PC-9 (cell line): ENCODE measurements at regions not wholly inside any gene's neighbourhood (a gene's known extent, or its start where the extent isn't known, plus 50 kb on each side); places are given as distances from the start of the nearest gene placed in this dataset.

Experiments used
- BruUV-seq: library from RNA; stranded (reverse); fragments of 400-500 nt; replicated peaks from 2 replicates; lab custom pipeline; 2021; lab: Mats Ljungman, UMichigan
- CTCF ChIA-PET: fragments of 300-600 bp; sonication (Branson Sonifier 250); formaldehyde crosslinking; loops from one replicate; lab custom pipeline; 2022; ENCODE audit warnings: antibody characterized with exemption; lab: Charles Lee
- POLR2A ChIA-PET: fragments of 300-600 bp; sonication (Branson Sonifier 250); formaldehyde crosslinking; loops from one replicate; lab custom pipeline; 2022; ENCODE audit warnings: antibody characterized with exemption; ENCODE audit not compliant: unreplicated experiment; lab: Charles Lee
- DNase-seq, 2 experiments: peaks; one replicate each; pipeline versions ENCODE4 v3.0.0 to v3.0.0-alpha.2; 2015 to 2022; ENCODE audit warnings: mixed read lengths in 1 of 2
- H2AFZ ChIP-seq: fragments of 200-600 bp; sonication (generic); 2 replicates; pipeline ENCODE4 v1.8.1; 2017; ENCODE audit warnings: antibody characterized with exemption
- H3F3A ChIP-seq: fragments of 200-600 bp; sonication (generic); 2 replicates; pipeline ENCODE4 v1.8.1; 2017; ENCODE audit warnings: antibody characterized with exemption, mild to moderate bottlenecking, low read depth; ENCODE audit not compliant: insufficient read depth
- H3K27ac ChIP-seq: fragments of 200-600 bp; sonication (generic); 2 replicates; pipeline ENCODE4 v1.6.1; 2016; ENCODE audit warnings: mixed run types
- H3K27me3 ChIP-seq: fragments of 200-600 bp; sonication (generic); 2 replicates; pipeline ENCODE4 v1.6.1; 2016; ENCODE audit warnings: low read depth, mixed run types; ENCODE audit not compliant: insufficient read depth
- H3K36me3 ChIP-seq: fragments of 200-600 bp; sonication (generic); 2 replicates; pipeline ENCODE4 v1.6.1; 2016; ENCODE audit warnings: low read depth, mixed run types
- H3K4me1 ChIP-seq: fragments of 200-600 bp; sonication (generic); replicated peaks from 2 replicates; pipeline ENCODE4 v1.6.1; 2016; ENCODE audit warnings: mixed run types; ENCODE audit not compliant: insufficient read depth
- H3K4me2 ChIP-seq: fragments of 200-600 bp; sonication (generic); 2 replicates; pipeline ENCODE4 v1.6.1; 2017; ENCODE audit warnings: mixed run types
- H3K4me3 ChIP-seq: fragments of 200-600 bp; sonication (generic); 2 replicates; pipeline ENCODE4 v1.6.1; 2016; ENCODE audit warnings: mixed run types
- H3K79me2 ChIP-seq: fragments of 200-600 bp; sonication (generic); 2 replicates; pipeline ENCODE4 v1.6.1; 2017; ENCODE audit warnings: low read depth, mixed run types
- H3K9me2 ChIP-seq: fragments of 200-600 bp; sonication (generic); 2 replicates; pipeline ENCODE4 v1.8.1; 2017; ENCODE audit warnings: mild to moderate bottlenecking; ENCODE audit not compliant: insufficient read depth
- H3K9me3 ChIP-seq: fragments of 200-600 bp; sonication (generic); 2 replicates; pipeline ENCODE4 v1.8.1; 2016; ENCODE audit warnings: low read depth; ENCODE audit not compliant: insufficient read depth
- H4K20me1 ChIP-seq: fragments of 200-600 bp; sonication (generic); 2 replicates; pipeline ENCODE4 v1.8.1; 2017; ENCODE audit not compliant: insufficient read depth
- EZH2 ChIP-seq: fragments of 200-600 bp; sonication (generic); IDR thresholded peaks from 2 replicates; pipeline ENCODE4 v1.8.0; 2017; ENCODE audit warnings: antibody characterized with exemption, low read depth
- intact Hi-C: fragments of 100-400 bp; cut with micrococcal nuclease; formaldehyde crosslinking; loops from one replicate; pipeline ENCODE4 v1.10.0; 2022; ENCODE audit not compliant: unreplicated experiment
- TF ChIP-seq, protein P1 (sequence below): fragments of 200-600 bp; sonication (generic); conservative IDR thresholded peaks from 2 replicates; pipeline ENCODE4 v1.6.1; 2017; ENCODE audit warnings: mixed run types, antibody characterized with exemption, mild to moderate bottlenecking, moderate library complexity

DNA sequence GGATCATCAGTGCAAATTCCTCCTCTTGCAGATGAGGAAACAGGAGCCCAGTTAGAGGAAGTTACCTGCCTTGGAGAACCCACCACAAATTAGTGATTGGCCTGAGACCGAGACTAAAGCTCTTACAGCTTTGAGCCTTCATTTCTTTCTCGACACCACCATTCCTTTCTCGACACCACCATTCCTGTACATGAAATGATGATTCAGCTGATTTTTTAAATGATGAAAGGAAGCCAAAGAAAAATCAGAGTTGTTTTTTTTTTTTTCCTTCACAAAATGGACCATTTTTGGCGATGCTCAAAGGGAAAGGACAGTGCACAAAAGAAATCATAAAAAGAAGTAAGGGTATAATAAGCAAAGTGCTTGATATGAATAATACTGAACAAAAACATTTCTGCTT lies 1080.2 kb upstream of the AUTS2 start:
- Histone ChIP-seq H4K20me1 (no peaks in the 10 kb centered on the region), H3K4me1 (no peaks in the 10 kb centered on the region), H3F3A (no peaks in the 10 kb centered on the region), H3K9me3 (no peaks in the 10 kb centered on the region), H3K27me3 (no peaks in the 10 kb centered on the region), H3K4me3 (no peak overlapping the region), H3K36me3 (no peaks in the 10 kb centered on the region), H2AFZ (no peak overlapping the region), H3K79me2 (no peaks in the 10 kb centered on the region), H3K4me2 (no peak overlapping the region), H3K27ac (no peak overlapping the region), H3K9me2 (no peaks in the 10 kb centered on the region)
- intact Hi-C loops = no loop called here
- CTCF ChIA-PET = interaction anchor here (1.0 kb wide), 1 partner anchor 18 kb away, joined by 3 read pairs; no protein-coding TSS in a partner anchor
- no TSS peak for BruUV-seq
- POLR2A ChIA-PET = no interaction called here
- DNase-seq = no peak
- TF ChIP-seq, protein P1, sequence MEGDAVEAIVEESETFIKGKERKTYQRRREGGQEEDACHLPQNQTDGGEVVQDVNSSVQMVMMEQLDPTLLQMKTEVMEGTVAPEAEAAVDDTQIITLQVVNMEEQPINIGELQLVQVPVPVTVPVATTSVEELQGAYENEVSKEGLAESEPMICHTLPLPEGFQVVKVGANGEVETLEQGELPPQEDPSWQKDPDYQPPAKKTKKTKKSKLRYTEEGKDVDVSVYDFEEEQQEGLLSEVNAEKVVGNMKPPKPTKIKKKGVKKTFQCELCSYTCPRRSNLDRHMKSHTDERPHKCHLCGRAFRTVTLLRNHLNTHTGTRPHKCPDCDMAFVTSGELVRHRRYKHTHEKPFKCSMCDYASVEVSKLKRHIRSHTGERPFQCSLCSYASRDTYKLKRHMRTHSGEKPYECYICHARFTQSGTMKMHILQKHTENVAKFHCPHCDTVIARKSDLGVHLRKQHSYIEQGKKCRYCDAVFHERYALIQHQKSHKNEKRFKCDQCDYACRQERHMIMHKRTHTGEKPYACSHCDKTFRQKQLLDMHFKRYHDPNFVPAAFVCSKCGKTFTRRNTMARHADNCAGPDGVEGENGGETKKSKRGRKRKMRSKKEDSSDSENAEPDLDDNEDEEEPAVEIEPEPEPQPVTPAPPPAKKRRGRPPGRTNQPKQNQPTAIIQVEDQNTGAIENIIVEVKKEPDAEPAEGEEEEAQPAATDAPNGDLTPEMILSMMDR = no peak
- no peak for TF ChIP-seq EZH2

DNA sequence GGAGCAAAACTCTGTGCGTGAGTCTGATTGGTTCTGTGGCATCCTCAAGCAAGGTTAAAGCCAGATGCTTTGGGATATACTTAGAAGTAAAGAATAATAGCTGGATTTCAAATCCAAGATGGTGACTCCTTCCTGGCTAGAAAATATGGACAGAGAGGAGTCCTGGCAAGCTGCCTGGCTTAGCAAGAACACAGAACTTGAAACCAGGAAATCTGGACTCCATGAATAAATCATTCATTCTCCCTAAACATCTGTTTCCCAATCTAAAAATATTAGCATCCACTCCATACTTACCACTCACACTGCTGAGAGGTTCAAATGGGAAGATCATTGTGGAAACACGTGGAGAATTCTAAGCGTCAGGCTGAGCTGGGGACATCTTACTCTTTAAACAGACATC lies 1074.1 kb upstream of the AUTS2 start:
- Histone ChIP-seq H3K9me2 (no peaks in the 10 kb centered on the region), H3F3A (no peaks in the 10 kb centered on the region), H3K4me3 (no peak overlapping the region), H3K9me3 (no peaks in the 10 kb centered on the region), H3K36me3 (no peaks in the 10 kb centered on the region), H4K20me1 (no peaks in the 10 kb centered on the region), H3K27ac (no peak overlapping the region), H3K4me2 (no peak overlapping the region), H2AFZ (no peak overlapping the region), H3K79me2 (no peaks in the 10 kb centered on the region), H3K27me3 (no peaks in the 10 kb centered on the region), H3K4me1 (no peaks in the 10 kb centered on the region)
- no TSS peak for BruUV-seq
- intact Hi-C loops = no loop called here
- no peak for DNase-seq
- TF ChIP-seq EZH2 = no peak
- TF ChIP-seq, protein P1 = no peak
- CTCF ChIA-PET = no interaction called here
- POLR2A ChIA-PET = no interaction called here

DNA sequence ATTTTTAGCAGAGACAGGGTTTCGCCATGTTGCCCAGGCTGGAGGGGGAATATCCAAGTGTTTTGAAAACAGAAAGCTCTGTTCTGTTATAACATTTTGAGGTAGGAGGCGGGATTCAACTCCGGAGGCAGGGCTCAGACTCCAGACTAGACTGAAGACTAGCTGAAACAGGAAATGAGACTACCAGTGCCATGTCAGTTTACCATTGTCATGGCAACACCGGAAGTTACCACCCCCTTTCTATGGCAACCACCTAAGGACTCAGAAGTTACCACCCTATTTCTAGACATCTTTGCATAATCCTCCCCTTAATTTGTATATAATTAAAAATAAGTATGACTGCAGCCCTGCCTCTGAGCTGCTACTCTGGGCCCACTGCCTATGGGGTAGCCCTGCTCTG lies 1069.1 kb upstream of the AUTS2 start:
- no peaks in the 10 kb centered on the region for H4K20me1 ChIP-seq
- DNase-seq = no peak
- no peaks in the 10 kb centered on the region for H3K9me2 ChIP-seq
- no peak for TF ChIP-seq EZH2
- TF ChIP-seq, protein P1 = no peak
- BruUV-seq = no TSS peak
- ChIA-PET POLR2A (no interaction called here), CTCF (no interaction called here)
- H3F3A ChIP-seq = no peaks in the 10 kb centered on the region
- H3K4me2 ChIP-seq = no peak overlapping the region
- intact Hi-C loops = no loop called here
- H3K4me3 ChIP-seq = no peak overlapping the region
- H3K9me3 ChIP-seq = no peaks in the 10 kb centered on the region
- no peak overlapping the region for H3K27ac ChIP-seq
- H3K27me3 ChIP-seq = no peaks in the 10 kb centered on the region
- H2AFZ ChIP-seq = no peak overlapping the region
- H3K4me1 ChIP-seq = no peaks in the 10 kb centered on the region
- no peaks in the 10 kb centered on the region for H3K36me3 ChIP-seq
- no peaks in the 10 kb centered on the region for H3K79me2 ChIP-seq
